OCI-LY3 (cell line): ENCODE measurements at regions not wholly inside any gene's neighbourhood (a gene's known extent, or its start where the extent isn't known, plus 50 kb on each side); places are given as distances from the start of the nearest gene placed in this dataset.

Experiments
- H2AFZ ChIP-seq: fragments of 200-600, 300-600 bp; shearing (Covaris generic); 2 replicates; pipeline ENCODE4 v1.6.0; 2014; ENCODE audit warnings: antibody characterized with exemption, low read depth, low read length
- H3K27ac ChIP-seq: fragments of 200-600, 300-600 bp; sonication (generic); 2 replicates; pipeline ENCODE4 v1.5.1; 2014; ENCODE audit warnings: mild to moderate bottlenecking, low read length, moderate library complexity, mixed read lengths
- H3K27me3 ChIP-seq: fragments of 200-600, 300-600 bp; sonication (generic); 2 replicates; pipeline ENCODE4 v1.6.1; 2014; ENCODE audit warnings: low read depth, low read length, mixed read lengths
- H3K36me3 ChIP-seq: fragments of 200-600, 300-600 bp; sonication (generic); replicated peaks from 2 replicates; pipeline ENCODE3; 2014; ENCODE audit warnings: low read depth, low read length, mixed read lengths
- H3K4me1 ChIP-seq: fragments of 300-600, 200-600 bp; sonication (generic); 2 replicates; pipeline ENCODE4 v1.6.1; 2014; ENCODE audit warnings: low read length, mixed read lengths
- H3K4me2 ChIP-seq: fragments of 200-600, 300-600 bp; sonication (generic); 2 replicates; pipeline ENCODE4 v1.6.1; 2014; ENCODE audit warnings: low read length, mixed read lengths
- H3K4me3 ChIP-seq: fragments of 300-600, 200-600 bp; sonication (generic); 2 replicates; pipeline ENCODE4 v1.5.1; 2014; ENCODE audit warnings: antibody characterized with exemption, mild to moderate bottlenecking, low read length, moderate library complexity
- H3K79me2 ChIP-seq: fragments of 300-600, 200-600 bp; shearing (Covaris generic); 2 replicates; pipeline ENCODE4 v1.6.1; 2014; ENCODE audit warnings: mild to moderate bottlenecking, low read length, mixed read lengths
- H3K9ac ChIP-seq: fragments of 300-600, 200-600 bp; shearing (Covaris generic); 2 replicates; pipeline ENCODE4 v1.6.0; 2014; ENCODE audit warnings: mild to moderate bottlenecking, low read length, moderate library complexity
- H3K9me3 ChIP-seq: fragments of 200-600, 300-600 bp; shearing (Covaris generic); 2 replicates; pipeline ENCODE4 v1.6.1; 2014; ENCODE audit warnings: low read length, mixed read lengths; ENCODE audit not compliant: insufficient read depth
- H4K20me1 ChIP-seq: fragments of 200-600, 300-600 bp; sonication (generic); 2 replicates; pipeline ENCODE4 v1.6.1; 2016; ENCODE audit warnings: low read length, mixed read lengths; ENCODE audit not compliant: insufficient read depth
- EZH2phosphoT487 ChIP-seq: fragments of 200-600 bp; shearing (Covaris generic); IDR thresholded peaks from 2 replicates; pipeline ENCODE4 v1.6.1; 2018; ENCODE audit warnings: antibody characterized with exemption, mixed run types, low read depth
- TF ChIP-seq, protein P1 (sequence below): fragments of 200-600, 300-600 bp; sonication (generic); IDR thresholded peaks from 2 replicates; pipeline ENCODE4 v1.5.1; 2014; ENCODE audit warnings: antibody characterized with exemption, low read length, low read depth

DNA sequence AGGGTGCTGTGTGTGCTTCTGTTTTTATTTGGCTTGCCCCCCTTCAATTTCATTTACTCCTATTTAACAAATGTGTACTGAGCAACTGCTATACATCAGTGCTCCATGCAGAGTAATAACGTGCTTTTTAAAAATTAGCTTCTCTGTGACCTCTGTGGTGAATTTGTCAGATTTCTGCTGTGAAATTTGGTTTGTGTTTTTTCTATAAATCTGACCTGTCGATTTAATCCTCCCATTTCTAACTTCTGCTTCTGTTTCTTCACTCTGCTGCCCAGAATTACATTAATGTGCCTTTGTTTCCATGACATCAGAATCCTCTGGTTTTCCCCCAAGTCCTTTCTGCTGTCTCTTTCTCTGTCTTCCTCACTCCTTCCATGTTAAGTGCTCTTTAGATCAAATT, 123.8 kb upstream of the CACNA2D1 start:
- no peaks in the 10 kb centered on the region for H3K27me3 ChIP-seq
- peak overlapping the region; percentile 49 for H3K27ac ChIP-seq
- H3K9me3 ChIP-seq, result no peaks in the 10 kb centered on the region
- TF ChIP-seq EZH2phosphoT487, result no peak
- TF ChIP-seq, protein P1, sequence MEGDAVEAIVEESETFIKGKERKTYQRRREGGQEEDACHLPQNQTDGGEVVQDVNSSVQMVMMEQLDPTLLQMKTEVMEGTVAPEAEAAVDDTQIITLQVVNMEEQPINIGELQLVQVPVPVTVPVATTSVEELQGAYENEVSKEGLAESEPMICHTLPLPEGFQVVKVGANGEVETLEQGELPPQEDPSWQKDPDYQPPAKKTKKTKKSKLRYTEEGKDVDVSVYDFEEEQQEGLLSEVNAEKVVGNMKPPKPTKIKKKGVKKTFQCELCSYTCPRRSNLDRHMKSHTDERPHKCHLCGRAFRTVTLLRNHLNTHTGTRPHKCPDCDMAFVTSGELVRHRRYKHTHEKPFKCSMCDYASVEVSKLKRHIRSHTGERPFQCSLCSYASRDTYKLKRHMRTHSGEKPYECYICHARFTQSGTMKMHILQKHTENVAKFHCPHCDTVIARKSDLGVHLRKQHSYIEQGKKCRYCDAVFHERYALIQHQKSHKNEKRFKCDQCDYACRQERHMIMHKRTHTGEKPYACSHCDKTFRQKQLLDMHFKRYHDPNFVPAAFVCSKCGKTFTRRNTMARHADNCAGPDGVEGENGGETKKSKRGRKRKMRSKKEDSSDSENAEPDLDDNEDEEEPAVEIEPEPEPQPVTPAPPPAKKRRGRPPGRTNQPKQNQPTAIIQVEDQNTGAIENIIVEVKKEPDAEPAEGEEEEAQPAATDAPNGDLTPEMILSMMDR, result no peak
- 0 out of 2 replicates have a peak overlapping the region, but pooled peaks have one; percentile 31 for H2AFZ ChIP-seq
- H3K9ac ChIP-seq, result no peak overlapping the region
- no peaks in the 10 kb centered on the region for H3K79me2 ChIP-seq
- peaks cover 49% of the 10 kb centered on the region for H3K4me1 ChIP-seq
- H3K4me3 ChIP-seq, result peak overlapping the region; percentile 14; the same call in 1 of the 2 replicates
- peak overlapping the region; percentile 59 for H3K4me2 ChIP-seq
- H3K36me3 ChIP-seq, result no peaks in the 10 kb centered on the region
- H4K20me1 ChIP-seq, result no peaks in the 10 kb centered on the region

DNA sequence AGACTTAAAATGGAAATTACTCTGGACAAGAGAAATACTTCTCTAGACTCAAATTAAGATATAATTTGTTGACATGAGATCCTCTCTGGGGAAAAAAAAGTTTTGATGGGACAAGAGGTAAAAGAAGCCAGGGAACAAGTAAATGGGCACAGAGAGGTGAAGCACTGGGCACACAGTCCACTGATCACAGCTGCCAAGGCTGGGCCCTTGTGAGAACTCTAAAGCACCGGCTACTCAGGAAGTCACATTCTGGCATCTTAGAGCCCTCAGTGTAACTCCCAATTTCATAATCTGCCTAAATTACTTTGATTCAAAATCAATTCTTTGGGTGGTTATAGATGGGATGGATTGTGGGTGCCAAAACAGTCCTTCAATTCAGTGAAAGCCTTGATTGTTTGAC, 123.2 kb upstream of the CACNA2D1 start:
- no peaks in the 10 kb centered on the region for H3K27me3 ChIP-seq
- no peaks in the 10 kb centered on the region for H4K20me1 ChIP-seq
- H3K9ac ChIP-seq, result no peak overlapping the region
- H3K9me3 ChIP-seq, result no peaks in the 10 kb centered on the region
- H2AFZ ChIP-seq, result 0 out of 2 replicates have a peak overlapping the region, but pooled peaks have one; percentile 31
- H3K79me2 ChIP-seq, result no peaks in the 10 kb centered on the region
- 0 out of 2 replicates have a peak overlapping the region, but pooled peaks have one; percentile 14 for H3K4me3 ChIP-seq
- H3K36me3 ChIP-seq, result no peaks in the 10 kb centered on the region
- TF ChIP-seq, protein P1, result no peak
- H3K27ac ChIP-seq, result peak overlapping the region; percentile 49
- H3K4me1 ChIP-seq, result peaks cover 45% of the 10 kb centered on the region
- peak overlapping the region; percentile 59 for H3K4me2 ChIP-seq

- no peak overlapping the region for H3K4me3 ChIP-seq
- TF ChIP-seq, protein P1, result no peak
- TF ChIP-seq EZH2phosphoT487, result no peak
- H2AFZ ChIP-seq, result no peak overlapping the region
- H3K9me3 ChIP-seq, result no peaks in the 10 kb centered on the region
- H3K4me1 ChIP-seq, result peaks cover 42% of the 10 kb centered on the region
- H3K36me3 ChIP-seq, result no peaks in the 10 kb centered on the region
- H3K27ac ChIP-seq, result no peak overlapping the region
- no peak overlapping the region for H3K9ac ChIP-seq
- no peak overlapping the region for H3K4me2 ChIP-seq
- H3K79me2 ChIP-seq, result no peaks in the 10 kb centered on the region
- no peaks in the 10 kb centered on the region for H4K20me1 ChIP-seq
- H3K27me3 ChIP-seq, result no peaks in the 10 kb centered on the region
Measured at GRCh38 chr7:82562716-82563404, 119.3 kb upstream of the CACNA2D1 start.

- H3K9ac ChIP-seq, result peak overlapping the region; percentile 8; the same call in 1 of the 2 replicates
- H3K27ac ChIP-seq, result 0 out of 2 replicates have a peak overlapping the region, but pooled peaks have one; percentile 3
- no peaks in the 10 kb centered on the region for H4K20me1 ChIP-seq
- H3K36me3 ChIP-seq, result no peaks in the 10 kb centered on the region
- H3K4me2 ChIP-seq, result peak overlapping the region; percentile 63
- H3K4me1 ChIP-seq, result peaks cover 18% of the 10 kb centered on the region
- H3K9me3 ChIP-seq, result peaks cover 8% of the 10 kb centered on the region; the same call in 1 of the 2 replicates
- no peaks in the 10 kb centered on the region for H3K79me2 ChIP-seq
- H3K4me3 ChIP-seq, result peak overlapping the region; percentile 72
- peak overlapping the region; percentile 39; the same call in 1 of the 2 replicates for H2AFZ ChIP-seq
- TF ChIP-seq, protein P1, result no peak
- TF ChIP-seq EZH2phosphoT487, result no peak
- H3K27me3 ChIP-seq, result no peaks in the 10 kb centered on the region
Measured at GRCh38 chr7:82559193-82559805, 115.7 kb upstream of the CACNA2D1 start.
